H1 (cell line): ENCODE measurements at regions not wholly inside any gene's neighbourhood (a gene's known extent, or its start where the extent isn't known, plus 50 kb on each side); places are given as distances from the start of the nearest gene placed in this dataset.

Experiments
- ATF2 ChIP-seq: IDR thresholded peaks from 2 replicates; pipeline ENCODE4 v1.6.1; 2012; ENCODE audit warnings: low read length, inconsistent platforms
- ATF3 ChIP-seq: IDR thresholded peaks from 2 replicates; pipeline ENCODE4 v1.6.1; 2011; ENCODE audit warnings: low read depth, mild to moderate bottlenecking, low read length; ENCODE audit not compliant: insufficient read depth
- BACH1 ChIP-seq: IDR thresholded peaks from 2 replicates; pipeline ENCODE4 v1.6.1; 2012; ENCODE audit warnings: low read length, improper control_type of control experiment
- CTCF ChIP-seq, 3 experiments: IDR thresholded peaks; 1 replicate in 2 of 3; 2 replicates in 1 of 3; pipeline versions ENCODE4 v1.5.1 to v1.6.1; 2011; ENCODE audit warnings: low read length in 3 of 3, mild to moderate bottlenecking in 3 of 3, inconsistent platforms in 2 of 3, low read depth in 1 of 3, moderate library complexity in 1 of 3; ENCODE audit not compliant: insufficient read depth in 1 of 3; ENCODE audit errors: control extremely low read depth in 1 of 3
- MAX ChIP-seq: IDR thresholded peaks from 2 replicates; pipeline ENCODE4 v1.6.1; 2012; ENCODE audit warnings: inconsistent platforms
- SIN3A ChIP-seq, 2 experiments: IDR thresholded peaks in 1 of 2; conservative IDR thresholded peaks in 1 of 2; 2 replicates each; pipeline ENCODE4 v1.6.1; 2011 to 2012; ENCODE audit warnings: low read length in 2 of 2, improper control_type of control experiment in 1 of 2, low read depth in 1 of 2, mild to moderate bottlenecking in 1 of 2

- TF ChIP-seq CTCF (IDR thresholded peaks at IDR 0.05; ENCODE audit: control extremely low read depth in 1 of 3, insufficient read depth in 1 of 3, low read depth in 1 of 3, low read length in 3 of 3) (no peak), MAX (no peak), BACH1 (no peak), SIN3A (conservative IDR thresholded peaks at IDR 0.05 in 1 of 2, IDR thresholded peaks at IDR 0.05 in 1 of 2; ENCODE audit: low read depth in 1 of 2, low read length in 2 of 2) (no peak), ATF2 (no peak), ATF3 (no peak)
Observed at GRCh38 chr1:182301026-182301436, 90.6 kb downstream of the GLUL start.
